ENCODE measurements at regions not wholly inside any gene's neighbourhood (a gene's known extent, or its start where the extent isn't known, plus 50 kb on each side); places are given as distances from the start of the nearest gene placed in this dataset.

- no peaks in the 10 kb centered on the region for H3K4me1 ChIP-seq (ENCODE audit: insufficient read depth, low read length, severe bottlenecking)
- no peaks in the 10 kb centered on the region; the same call in 1 of the 2 replicates for H3K9me3 ChIP-seq (ENCODE audit: low read length)
- no peak overlapping the region for H2AFZ ChIP-seq (ENCODE audit: low read length)
- no peaks in the 10 kb centered on the region; the same call in 1 of the 2 replicates for H3K9me2 ChIP-seq (ENCODE audit: low read depth, low read length)
- H4K20me1 ChIP-seq (ENCODE audit: insufficient read depth, low read length): no peaks in the 10 kb centered on the region
- no peaks in the 10 kb centered on the region for H3K27me3 ChIP-seq (ENCODE audit: insufficient read depth, low read length)
- H3K9ac ChIP-seq (ENCODE audit: low read length): no peak overlapping the region
- no peak overlapping the region for H3K4me3 ChIP-seq (ENCODE audit: low read depth, low read length, poor library complexity, severe bottlenecking)
- no peaks in the 10 kb centered on the region for H3K36me3 ChIP-seq (ENCODE audit: insufficient read depth, low read length)
- no peaks in the 10 kb centered on the region for H3F3A ChIP-seq (ENCODE audit: insufficient read depth, low read length)
- TF ChIP-seq EZH2 (IDR thresholded peaks at IDR 0.05; ENCODE audit: borderline replicate concordance, low read length) (no peak), CTCF (IDR thresholded peaks at IDR 0.05; ENCODE audit: low read length) (no peak)
- H3K4me2 ChIP-seq (ENCODE audit: low read length): no peak overlapping the region
- H3K79me2 ChIP-seq (ENCODE audit: insufficient read depth, low read length): no peaks in the 10 kb centered on the region
- no peak overlapping the region for H3K27ac ChIP-seq (ENCODE audit: low read depth, low read length, poor library complexity, severe bottlenecking)
Observed at GRCh38 chr9:88652876-88653275, 117.9 kb downstream of the NXNL2 start.

GRCh38 chr9:88653406-88653805, 118.4 kb downstream of the NXNL2 start:
- no peaks in the 10 kb centered on the region for H3K27me3 ChIP-seq (ENCODE audit: insufficient read depth, low read length)
- H3K9me3 ChIP-seq (ENCODE audit: low read length): no peaks in the 10 kb centered on the region; the same call in 1 of the 2 replicates
- no peaks in the 10 kb centered on the region for H3K79me2 ChIP-seq (ENCODE audit: insufficient read depth, low read length)
- H3K4me3 ChIP-seq (ENCODE audit: low read depth, low read length, poor library complexity, severe bottlenecking): no peak overlapping the region
- no peak overlapping the region for H3K27ac ChIP-seq (ENCODE audit: low read depth, low read length, poor library complexity, severe bottlenecking)
- no peak overlapping the region for H2AFZ ChIP-seq (ENCODE audit: low read length)
- H3K9ac ChIP-seq (ENCODE audit: low read length): no peak overlapping the region
- no peaks in the 10 kb centered on the region; the same call in 1 of the 2 replicates for H3K9me2 ChIP-seq (ENCODE audit: low read depth, low read length)
- H3K36me3 ChIP-seq (ENCODE audit: insufficient read depth, low read length): no peaks in the 10 kb centered on the region
- no peaks in the 10 kb centered on the region for H3K4me1 ChIP-seq (ENCODE audit: insufficient read depth, low read length, severe bottlenecking)
- no peaks in the 10 kb centered on the region for H4K20me1 ChIP-seq (ENCODE audit: insufficient read depth, low read length)
- no peaks in the 10 kb centered on the region for H3F3A ChIP-seq (ENCODE audit: insufficient read depth, low read length)
- H3K4me2 ChIP-seq (ENCODE audit: low read length): no peak overlapping the region
- TF ChIP-seq EZH2 (IDR thresholded peaks at IDR 0.05; ENCODE audit: borderline replicate concordance, low read length) (no peak), CTCF (IDR thresholded peaks at IDR 0.05; ENCODE audit: low read length) (no peak)

GRCh38 chr9:88653911-88654310, 118.9 kb downstream of the NXNL2 start:
- H3K4me2 ChIP-seq (ENCODE audit: low read length): no peak overlapping the region

More at GRCh38 chr9:88653911-88654310, 118.9 kb downstream of the NXNL2 start:
- no peaks in the 10 kb centered on the region; the same call in 1 of the 2 replicates for H3K9me3 ChIP-seq (ENCODE audit: low read length)
- no peaks in the 10 kb centered on the region; the same call in 1 of the 2 replicates for H3K9me2 ChIP-seq (ENCODE audit: low read depth, low read length)
- no peak overlapping the region for H3K27ac ChIP-seq (ENCODE audit: low read depth, low read length, poor library complexity, severe bottlenecking)
- no peaks in the 10 kb centered on the region for H3K4me1 ChIP-seq (ENCODE audit: insufficient read depth, low read length, severe bottlenecking)
- H4K20me1 ChIP-seq (ENCODE audit: insufficient read depth, low read length): no peaks in the 10 kb centered on the region
- no peaks in the 10 kb centered on the region for H3K27me3 ChIP-seq (ENCODE audit: insufficient read depth, low read length)
- H3K36me3 ChIP-seq (ENCODE audit: insufficient read depth, low read length): no peaks in the 10 kb centered on the region
- H3K9ac ChIP-seq (ENCODE audit: low read length): no peak overlapping the region
- no peak for TF ChIP-seq EZH2 (IDR thresholded peaks at IDR 0.05; ENCODE audit: borderline replicate concordance, low read length)
- TF ChIP-seq CTCF (IDR thresholded peaks at IDR 0.05; ENCODE audit: low read length): no peak
- no peak overlapping the region for H3K4me3 ChIP-seq (ENCODE audit: low read depth, low read length, poor library complexity, severe bottlenecking)
- H2AFZ ChIP-seq (ENCODE audit: low read length): no peak overlapping the region
- no peaks in the 10 kb centered on the region for H3F3A ChIP-seq (ENCODE audit: insufficient read depth, low read length)
- no peaks in the 10 kb centered on the region for H3K79me2 ChIP-seq (ENCODE audit: insufficient read depth, low read length)

Measured in OCI-LY1 (cell line).